CD4-positive, alpha-beta T cell treated with Interleukin-4 for 4 hours (primary cell): ENCODE measurements at regions not wholly inside any gene's neighbourhood (a gene's known extent, or its start where the extent isn't known, plus 50 kb on each side); places are given as distances from the start of the nearest gene placed in this dataset.

Source experiments
- DNase-seq: peaks from one replicate; pipeline ENCODE4 v3.0.0-alpha.2; 2020

DNA sequence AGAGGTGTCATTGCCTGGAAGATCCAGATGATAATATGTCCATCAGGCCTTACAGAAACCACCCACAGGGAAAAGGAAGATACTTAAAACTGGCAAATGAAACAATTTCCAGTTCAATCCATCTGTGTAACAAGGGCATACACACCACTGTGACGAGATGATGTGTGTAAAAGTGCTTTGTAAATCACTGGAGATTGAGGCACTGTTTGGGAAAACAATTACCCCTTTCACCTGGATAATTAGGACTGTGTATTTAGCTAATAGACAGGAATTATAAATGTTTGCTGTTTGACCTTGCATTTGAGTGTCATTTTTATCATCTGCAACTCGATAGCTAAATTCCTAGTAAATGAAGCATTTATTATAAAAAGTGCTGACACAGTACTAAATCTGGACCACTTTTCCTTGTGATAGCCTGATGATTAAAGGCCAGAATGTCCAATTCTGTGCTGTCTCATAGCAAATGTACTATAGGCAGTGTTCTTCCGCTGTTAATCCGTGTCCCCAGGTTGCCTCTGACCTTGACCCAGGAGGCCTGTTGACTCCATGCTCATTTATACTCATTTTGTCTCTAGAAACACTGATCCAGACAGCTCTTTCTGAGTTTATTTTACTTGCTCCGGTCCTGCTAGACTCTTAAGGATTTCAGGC lies 105.8 kb downstream of the LACC1 start:
- DNase-seq = no peak

DNA sequence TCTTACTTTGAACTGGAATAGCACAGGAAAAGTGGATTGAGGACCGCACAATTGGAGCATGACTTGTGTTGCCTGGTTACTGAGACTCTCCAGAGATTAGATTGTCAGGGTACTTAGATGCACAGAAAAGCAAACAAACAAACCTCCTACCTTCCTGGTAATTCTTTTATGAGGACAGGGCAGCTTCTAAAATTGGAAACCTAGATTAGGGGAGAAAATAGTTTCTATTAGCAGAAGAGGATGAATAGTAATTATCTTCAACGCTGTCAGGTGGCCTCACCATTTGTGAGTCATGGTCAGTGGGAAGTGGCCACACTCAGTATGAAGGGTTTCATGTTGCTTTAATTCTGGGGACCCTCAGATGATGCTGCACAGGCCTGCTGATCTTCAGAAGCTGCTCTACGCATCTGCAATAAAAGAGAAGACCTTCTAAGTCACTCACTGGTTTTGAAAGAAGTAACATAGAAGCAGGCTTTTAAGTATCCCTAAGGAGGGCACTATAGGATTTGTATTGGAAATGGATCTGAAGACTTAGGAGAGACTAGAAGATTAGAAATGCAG lies 106.8 kb downstream of the LACC1 start:
- DNase-seq = no peak

DNA sequence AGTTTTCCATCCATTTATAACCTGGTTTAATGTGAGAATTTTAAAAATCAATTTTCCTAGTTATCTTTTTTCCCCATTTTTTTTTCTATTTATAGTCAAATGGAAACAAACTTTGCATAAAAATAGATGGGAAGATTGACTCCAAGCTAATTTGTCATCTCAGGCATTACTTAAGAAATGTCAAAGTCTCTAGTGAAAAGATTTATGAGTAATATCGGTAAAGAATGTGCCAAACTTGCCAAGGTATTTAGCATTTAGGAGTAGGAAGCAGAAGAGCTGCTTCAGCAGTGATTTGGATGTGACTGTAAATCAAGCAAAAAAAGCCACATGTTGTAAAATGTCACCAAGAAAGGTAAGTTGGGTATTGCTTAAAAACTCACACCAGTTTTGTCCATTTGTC lies 108.6 kb downstream of the LACC1 start:
- no peak for DNase-seq

DNA sequence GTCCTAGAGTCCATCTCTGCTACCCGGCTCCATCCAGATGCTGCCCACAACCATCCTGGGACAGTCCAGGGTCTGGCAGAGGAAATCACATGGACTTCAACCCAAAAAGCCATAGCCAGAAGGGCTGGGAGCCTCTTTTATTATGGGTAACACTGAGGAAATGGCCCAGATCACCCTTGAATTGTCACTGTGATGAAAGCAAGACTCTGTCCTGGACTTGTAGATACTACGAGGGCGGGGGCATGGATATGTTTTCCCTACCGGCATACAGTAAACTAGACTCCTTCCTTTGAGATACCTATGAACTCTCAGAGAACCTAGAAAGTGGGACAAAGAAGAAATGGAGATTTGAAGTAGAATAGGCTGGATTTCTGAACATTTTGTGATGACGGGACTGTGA lies 110.3 kb downstream of the LACC1 start:
- no peak for DNase-seq

DNA sequence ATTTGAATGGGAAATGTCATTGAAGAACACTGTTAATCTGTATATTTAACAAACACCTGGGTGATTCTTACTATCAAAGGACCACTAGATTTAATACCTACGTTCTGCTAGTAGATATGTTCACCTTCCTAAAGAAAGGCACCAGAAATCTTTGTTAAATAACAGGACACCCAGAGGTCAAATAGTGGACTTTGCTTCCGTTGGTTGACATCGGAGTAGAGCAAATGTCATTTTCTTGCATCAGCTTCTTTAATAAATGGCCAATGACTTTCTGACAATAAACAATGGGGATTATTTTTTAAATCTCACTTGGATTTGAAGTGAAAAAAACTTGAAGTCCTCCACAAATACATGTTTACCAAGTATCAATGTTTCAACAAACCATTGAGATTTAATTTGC lies 111.1 kb downstream of the LACC1 start:
- no peak for DNase-seq

DNA sequence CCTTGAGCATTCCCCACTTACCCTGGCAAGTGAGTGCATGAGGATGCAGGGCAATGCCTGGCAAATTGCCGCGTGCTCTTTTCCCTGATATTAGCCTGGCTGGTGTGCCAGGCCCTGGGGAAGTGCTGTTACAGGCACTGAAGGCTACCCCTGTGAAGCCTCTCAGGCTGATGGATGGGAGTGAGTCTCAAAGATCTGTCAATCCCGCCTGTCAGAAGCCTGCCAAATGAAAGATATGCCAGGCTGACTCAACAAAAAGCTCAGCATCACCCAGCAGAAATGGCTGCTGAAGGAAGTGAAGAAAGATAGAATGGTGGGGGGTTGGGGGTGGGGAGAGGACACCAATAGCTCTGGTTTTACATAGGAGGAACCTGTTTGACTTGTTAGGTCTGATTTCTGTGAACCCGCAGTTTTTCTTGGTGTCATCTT lies 112.1 kb downstream of the LACC1 start:
- DNase-seq = no peak

DNA sequence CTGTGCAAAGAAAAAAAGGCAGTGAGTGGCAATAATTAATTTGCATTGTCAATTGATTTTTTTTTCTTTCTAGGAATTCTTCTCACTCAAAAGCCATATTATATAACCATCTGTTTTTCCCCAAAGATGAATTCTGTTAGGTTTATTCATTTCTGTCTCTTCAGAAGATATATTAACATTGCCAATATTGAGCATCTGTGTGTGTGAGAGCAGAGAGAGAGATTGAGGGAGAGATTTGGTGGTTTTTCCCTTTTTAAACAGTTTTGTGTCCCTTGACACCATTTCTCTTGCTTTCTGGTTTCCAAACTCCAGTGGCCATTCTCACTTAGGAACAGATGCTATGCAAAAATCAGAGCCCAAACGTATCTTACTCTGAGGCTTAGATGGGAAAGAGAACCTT lies 112.5 kb downstream of the LACC1 start:
- no peak for DNase-seq

DNA sequence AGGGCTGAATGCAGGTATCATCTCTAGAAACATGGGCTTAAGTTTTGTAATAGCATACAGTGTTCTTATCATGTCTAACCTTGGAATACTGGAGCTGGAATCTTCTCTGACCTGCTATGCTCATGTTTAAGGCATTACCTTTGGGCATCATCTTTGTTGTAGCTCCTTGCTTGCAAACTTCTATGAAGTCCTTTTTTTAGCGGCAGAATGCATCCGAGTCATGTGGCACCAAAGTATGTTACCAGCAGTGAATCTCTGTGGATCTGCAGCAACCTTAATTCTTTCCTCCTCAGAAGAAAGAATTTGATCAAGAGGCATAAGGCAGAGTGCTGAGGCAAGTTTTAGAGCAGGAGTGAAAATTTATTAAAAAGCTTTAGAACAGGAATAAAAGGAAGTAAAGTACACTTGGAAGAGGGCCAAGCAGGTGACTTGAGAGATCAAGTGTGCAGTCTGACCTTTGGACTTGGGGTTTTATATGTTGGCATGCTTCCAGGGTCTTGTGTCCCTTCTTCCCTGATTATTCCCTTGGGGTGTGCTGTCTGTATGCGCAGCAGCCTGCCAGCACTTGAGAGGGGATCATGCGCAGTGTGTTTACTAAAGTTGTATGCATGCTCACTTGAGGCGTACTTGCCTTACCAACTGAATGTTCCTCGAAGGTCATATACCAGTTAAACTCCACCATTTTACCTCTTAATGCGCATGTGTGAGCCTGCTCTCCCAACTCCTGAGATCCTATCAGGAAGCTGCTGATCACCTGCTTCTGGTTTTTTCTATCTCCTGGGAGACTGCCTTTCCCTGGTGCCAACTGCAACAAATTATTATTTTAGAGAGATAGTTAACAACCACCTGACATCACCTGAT lies 115.5 kb downstream of the LACC1 start:
- DNase-seq = no peak

DNA sequence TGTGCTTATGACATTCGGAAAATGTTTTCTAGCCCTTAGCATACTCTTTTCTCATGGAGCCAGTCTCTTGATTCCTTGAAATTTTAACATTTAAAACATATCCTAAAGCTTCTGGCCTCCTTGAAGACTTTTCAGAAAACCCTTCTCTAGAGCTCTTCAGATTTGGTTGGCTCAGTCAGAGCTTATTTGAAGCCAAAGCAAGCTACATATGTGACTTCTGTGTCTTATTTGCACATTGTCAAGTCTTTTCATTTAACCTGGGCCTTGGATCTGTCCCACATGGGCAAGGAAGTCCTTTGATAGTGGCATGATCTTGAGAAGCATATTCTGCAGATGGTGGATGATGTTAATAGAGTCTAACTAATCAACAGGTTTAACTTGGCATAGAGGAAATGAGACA lies 116.5 kb downstream of the LACC1 start:
- no peak for DNase-seq

DNA sequence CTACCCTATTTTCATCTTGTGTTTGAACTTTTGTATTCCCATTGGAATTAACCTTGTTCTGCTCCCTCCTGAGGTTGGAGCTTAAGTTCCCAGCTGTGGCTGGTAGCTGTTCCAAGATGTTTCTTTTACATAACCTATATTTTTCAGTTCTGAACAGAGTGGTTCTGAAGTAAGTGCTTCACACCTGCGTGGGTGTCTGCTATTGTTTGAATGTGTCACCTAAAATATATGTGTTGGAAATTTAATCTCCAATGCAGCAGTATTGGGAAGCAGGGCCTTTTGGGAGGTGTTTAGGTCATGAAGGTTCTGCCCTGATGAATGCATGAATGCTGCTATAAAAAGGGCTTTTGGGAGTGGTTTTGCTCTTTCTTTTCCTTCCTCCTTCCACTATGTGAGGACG lies 123.8 kb downstream of the LACC1 start:
- DNase-seq = no peak

DNA sequence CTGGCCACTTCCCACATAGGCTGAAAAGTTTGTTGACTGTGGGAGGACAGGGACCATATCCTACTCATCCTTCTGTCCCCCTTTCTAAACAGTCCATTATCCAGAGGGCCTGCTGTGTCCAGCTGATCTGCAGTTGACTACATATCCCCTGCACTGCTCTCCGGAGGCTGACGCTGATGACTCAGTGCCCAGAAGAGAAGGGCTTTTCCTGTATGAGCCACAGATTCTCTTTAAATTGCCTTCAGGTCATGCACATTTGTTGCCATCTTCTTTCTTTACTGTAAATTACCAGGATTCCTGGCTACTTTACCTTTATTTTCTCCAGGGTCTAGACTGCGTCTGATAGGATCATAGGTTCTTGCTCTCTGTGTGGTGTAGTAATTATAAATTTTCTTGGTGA lies 125.2 kb downstream of the LACC1 start:
- DNase-seq = no peak

DNA sequence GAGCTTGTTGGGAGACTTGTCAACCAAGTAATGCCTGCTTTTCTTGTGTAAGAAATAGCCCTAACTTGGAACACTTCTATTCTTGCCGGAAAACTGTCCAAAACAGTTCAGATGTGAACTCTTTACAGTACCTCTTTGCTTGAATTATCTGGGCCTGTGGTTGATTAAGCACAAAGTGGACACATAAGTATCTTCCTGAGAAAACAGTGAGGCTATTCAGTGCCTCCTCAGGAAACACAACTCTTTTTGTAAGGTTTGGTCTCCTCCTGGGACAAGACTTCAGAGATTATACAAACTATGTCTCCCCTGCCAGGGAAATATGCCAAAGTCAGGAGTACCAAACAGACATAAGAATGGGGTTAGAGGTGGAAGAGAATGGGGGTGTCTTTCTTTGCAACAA lies 127.7 kb downstream of the LACC1 start:
- DNase-seq = no peak

DNA sequence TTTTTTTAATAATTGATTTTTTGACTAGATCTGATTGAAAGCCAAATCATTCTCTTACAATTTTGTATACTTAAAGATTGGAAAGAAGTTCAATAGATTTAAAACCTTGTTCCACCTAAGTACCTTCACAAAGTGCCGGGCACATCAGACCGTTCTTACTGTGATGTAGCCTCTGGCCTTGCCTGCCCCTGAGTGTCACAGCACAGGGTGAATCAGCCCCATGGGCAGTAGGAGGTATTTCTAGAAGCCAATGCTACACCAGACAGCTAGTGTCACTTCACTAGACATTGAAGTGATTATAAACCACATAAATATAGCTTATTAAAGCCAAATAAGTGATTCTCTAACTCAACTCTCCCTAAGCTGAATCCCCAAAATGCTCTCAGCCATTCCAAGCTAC lies 131.3 kb downstream of the LACC1 start:
- DNase-seq = no peak

DNA sequence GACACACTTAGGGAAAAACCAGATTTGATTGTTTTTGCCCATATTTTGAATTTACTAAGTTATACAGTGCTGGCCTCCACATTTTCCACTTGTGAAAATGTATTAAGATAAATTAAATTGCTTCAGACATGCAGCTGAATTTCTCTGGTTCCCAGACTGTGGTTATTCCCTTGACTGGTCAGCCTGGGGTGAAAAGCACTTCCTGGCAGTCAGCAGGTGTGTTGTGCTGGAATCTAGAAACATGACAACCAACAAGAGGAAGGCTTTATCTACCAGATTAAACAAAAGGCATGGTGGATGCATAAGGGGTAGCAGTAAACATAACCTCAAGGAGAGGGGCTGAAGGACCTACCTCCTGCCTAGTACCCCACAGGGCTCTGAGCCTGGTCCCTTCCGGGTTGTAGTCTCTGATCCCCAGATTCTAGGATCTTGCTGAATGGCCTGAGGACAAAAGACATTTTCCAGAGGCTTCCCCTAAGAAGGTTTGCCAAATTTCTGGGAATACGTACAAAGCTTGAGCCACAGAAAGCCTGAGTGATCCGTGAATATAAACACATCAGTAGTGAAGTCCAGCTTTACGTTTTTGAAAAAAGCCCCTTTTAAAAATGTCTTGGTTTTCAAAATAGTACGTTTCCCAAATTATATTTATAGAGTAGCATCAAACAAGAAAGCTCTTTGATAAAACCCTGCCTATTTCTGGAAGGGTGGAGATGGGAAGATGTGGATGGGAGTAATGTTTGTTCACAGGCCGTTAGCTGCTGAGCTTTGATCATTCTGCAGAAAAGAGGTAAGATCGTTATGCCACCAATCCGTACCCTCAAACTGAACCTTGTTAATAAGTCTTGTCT lies 133.4 kb downstream of the LACC1 start:
- no peak for DNase-seq

DNA sequence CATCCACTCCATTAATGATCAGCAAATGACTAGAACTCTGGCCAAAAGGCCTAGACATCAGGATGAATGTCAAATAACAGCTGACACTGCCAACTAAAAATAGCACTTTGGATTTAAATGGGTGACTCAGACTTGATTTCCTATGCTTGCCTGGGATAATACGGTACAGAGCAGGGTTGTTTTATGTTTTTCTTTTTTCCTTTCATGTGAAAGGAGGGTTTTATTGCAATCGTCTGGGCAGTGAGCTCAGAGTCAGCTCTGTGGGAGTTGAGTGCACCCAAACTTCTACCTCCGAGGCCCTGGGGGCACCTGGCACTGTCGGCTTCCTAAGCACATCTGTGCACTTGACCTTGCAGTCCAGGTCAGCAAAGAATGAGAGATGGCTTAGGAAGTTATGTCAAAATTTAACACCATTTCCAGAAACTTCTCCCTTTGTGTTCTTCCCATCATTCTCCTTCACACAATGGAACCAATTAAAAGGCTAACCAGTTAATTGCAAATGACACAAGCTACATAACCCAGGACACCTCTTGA lies 134.1 kb downstream of the LACC1 start:
- no peak for DNase-seq

DNA sequence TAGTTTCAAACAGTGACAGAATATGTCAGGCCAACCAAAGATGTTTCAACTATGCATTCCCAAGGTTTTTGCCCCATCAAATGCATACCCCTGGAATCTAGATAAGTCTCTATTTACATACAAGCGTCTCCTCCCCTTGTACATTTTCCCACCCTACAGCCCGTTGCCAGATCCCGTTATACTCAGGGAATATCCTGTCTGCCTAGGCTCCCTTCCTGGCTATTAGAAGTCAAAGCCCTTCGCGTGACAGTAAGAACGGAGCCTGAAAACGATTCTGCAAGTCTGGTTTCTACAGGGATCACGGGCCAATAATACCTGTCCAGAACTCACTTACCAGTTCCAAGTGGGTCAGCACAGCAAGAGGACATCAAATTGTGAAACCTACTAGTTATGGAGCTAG lies 134.8 kb downstream of the LACC1 start:
- no peak for DNase-seq

DNA sequence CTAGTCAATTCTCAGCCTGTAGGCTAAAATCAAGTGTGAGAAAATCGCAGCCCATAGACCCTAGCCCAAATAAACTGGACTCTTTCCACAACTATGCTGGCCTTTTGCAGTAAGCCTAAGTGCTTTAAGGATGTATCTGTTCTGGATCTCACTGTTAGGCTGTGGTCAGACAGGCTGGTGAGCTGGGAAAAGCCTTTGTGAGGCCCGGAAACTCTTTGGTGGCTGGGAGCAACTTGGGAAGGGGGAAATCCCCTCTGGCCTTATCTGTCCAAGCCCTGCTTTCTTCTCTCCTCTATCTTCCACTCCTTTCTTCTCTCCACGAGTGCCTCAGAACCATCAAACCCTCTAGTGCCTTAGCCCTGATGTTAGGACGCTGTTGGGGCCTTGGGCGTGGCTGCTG lies 135.4 kb downstream of the LACC1 start:
- no peak for DNase-seq

DNA sequence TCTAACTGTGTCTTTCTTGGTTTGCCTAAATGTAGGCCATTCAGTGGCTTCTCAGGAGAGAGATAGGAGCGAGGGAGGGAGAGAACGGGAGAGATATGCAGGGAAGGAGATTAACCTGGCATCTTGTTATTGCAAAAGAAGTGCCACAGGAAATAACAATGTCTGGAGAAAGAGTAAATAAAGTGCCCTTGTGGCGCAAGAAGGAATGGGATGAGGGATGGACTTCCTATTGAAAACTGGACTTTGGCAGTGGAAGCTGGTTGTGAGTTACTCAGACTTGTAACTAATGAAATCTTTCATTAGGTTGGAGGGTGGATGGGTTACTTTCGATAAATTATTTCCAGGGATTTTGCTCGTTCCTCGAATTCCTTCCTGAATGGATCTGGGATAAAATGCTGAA lies 136.1 kb downstream of the LACC1 start:
- no peak for DNase-seq

DNA sequence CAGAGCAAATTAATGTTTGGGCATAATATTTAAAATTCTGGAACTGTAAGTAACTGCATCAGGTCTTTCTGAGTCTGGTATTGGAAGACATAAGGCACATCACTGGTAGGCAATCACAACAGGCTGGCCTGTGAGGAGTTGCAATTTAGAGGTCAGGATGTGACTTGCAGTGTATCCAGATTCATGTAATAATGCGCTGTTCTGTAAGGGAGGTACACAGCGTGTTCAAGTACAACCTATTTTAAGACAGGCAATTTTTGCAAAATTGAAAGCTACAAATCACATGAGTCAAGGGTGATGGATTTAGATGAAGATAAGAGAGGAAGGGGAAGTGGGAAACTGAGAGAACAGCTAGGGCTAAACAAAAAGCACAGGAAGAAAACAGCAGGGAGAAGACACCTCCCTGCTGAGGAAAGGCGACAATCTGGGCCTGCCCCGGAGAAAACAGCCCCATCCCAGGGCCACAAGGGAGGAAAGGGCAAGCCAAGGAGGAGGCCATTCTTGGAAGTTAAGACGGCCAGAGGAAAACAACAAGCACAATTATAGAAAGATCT lies 138.1 kb downstream of the LACC1 start:
- no peak for DNase-seq

DNA sequence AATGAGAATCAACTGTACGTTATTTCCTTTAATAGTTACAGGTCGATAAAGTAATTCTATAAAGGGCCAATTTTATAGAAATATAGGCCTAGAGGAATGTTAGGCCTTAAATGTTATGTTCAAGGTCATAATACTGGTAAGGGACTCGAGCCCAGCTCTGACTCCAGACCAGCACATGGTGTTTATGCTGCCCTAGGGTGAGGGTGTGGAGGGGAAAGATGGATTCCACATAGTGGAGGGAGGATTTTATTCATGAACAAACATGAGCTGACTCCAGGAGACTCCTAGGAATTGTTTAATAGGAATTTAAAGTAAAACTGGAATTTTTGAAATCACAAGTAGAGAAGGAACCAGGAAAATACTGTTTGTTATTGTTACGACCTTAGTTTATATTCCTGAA lies 139.9 kb downstream of the LACC1 start:
- DNase-seq = no peak

DNA sequence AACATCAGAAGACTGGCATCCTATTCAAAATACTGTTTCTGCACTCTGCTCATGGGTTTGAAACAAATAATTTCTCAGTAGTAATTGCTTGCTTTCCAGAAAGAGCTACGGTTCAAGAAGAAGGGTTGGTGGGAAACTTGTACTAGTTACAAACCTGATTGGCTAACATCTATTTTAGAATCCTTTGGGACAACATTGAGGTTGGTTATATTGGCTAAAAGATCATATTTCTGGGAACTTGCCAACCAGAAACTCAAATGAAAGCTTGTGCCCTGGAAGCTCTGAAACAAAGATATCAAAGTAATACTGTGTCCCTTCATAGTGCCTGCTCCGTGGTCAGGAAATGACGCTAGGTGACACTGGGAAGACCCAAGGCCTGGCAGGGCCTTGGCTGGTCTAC lies 141.7 kb downstream of the LACC1 start:
- no peak for DNase-seq

DNA sequence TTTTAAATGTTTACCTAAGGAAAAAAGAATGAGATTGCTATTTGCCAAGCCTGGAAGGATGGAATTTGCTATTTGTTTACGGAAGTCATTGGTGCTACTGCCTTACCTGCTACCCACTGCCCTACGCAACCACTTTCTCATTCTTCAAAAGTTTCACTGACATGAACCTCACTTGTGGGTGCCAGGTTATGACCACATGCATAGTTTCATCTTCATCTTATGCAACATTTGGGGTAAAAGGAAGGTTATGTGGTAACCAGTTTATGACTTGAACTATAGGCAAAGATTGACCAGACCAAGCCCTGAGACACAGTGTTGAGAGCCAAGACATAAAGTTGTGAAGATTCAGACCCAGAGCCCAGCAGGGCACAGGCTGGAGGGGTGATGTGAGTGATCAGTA lies 142.5 kb downstream of the LACC1 start:
- no peak for DNase-seq
